ENCODE measurements at regions not wholly inside any gene's neighbourhood (a gene's known extent, or its start where the extent isn't known, plus 50 kb on each side); places are given as distances from the start of the nearest gene placed in this dataset.
"Not testable (repeated sequence)": the region's sequence is repeated elsewhere in the genome, so short reads cannot be mapped to it uniquely, and the experiment has no call there.

DNA sequence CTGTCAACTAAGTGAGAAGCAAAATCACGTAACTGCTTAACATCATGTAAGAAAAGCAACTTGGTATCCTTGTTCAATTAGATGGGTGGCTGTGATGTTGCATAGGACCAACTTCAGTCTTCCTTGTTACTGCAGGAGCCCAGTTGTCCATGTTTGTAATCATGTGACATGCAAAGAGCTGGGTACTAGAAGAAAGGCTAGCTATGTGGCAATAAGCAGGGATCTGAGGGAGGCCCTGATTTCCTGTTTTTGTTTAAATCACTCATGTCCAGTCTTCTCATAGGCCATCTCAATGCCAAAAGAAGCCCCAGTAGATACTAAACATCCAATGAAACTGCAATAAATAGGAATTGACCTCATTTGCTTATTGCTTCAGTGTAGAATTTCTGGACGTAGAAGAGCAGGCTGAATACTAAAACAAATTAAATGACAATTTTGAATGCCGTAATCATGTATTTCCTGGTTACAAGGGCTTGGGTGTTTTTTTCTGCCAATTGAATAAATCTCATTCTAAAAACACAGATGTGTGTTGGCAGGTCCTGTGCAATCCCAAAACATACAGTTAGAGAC lies 140.8 kb upstream of the ARHGAP20 start:
- no peak overlapping the region for H3K4me3 Mint-ChIP-seq (ENCODE audit: unreplicated experiment)
- no peak for TF ChIP-seq CTCF (IDR thresholded peaks at IDR 0.05; ENCODE audit: unreplicated experiment)
- no peak for DNase-seq (ENCODE audit: low spot score)
- H3K36me3 Mint-ChIP-seq (ENCODE audit: low read depth, unreplicated experiment), result no peaks in the 10 kb centered on the region
- H3K27ac Mint-ChIP-seq (ENCODE audit: unreplicated experiment), result no peak overlapping the region
- no peaks in the 10 kb centered on the region for H3K27me3 Mint-ChIP-seq (ENCODE audit: unreplicated experiment)
- H3K9me3 Mint-ChIP-seq (ENCODE audit: unreplicated experiment), result no peaks in the 10 kb centered on the region
- no peaks in the 10 kb centered on the region for H3K4me1 Mint-ChIP-seq (ENCODE audit: unreplicated experiment)

GRCh38 chr11:110850846-110851245 lies 138.6 kb upstream of the ARHGAP20 start:
- no peak for DNase-seq (ENCODE audit: low spot score)
- no peaks in the 10 kb centered on the region for H3K4me1 Mint-ChIP-seq (ENCODE audit: unreplicated experiment)
- H3K27ac Mint-ChIP-seq (ENCODE audit: unreplicated experiment), result no peak overlapping the region
- no peak for TF ChIP-seq CTCF (IDR thresholded peaks at IDR 0.05; ENCODE audit: unreplicated experiment)
- H3K4me3 Mint-ChIP-seq (ENCODE audit: unreplicated experiment), result no peak overlapping the region
- H3K27me3 Mint-ChIP-seq (ENCODE audit: unreplicated experiment), result peaks cover 2% of the 10 kb centered on the region
- no peaks in the 10 kb centered on the region for H3K36me3 Mint-ChIP-seq (ENCODE audit: low read depth, unreplicated experiment)
- H3K9me3 Mint-ChIP-seq (ENCODE audit: unreplicated experiment), result no peaks in the 10 kb centered on the region

DNA sequence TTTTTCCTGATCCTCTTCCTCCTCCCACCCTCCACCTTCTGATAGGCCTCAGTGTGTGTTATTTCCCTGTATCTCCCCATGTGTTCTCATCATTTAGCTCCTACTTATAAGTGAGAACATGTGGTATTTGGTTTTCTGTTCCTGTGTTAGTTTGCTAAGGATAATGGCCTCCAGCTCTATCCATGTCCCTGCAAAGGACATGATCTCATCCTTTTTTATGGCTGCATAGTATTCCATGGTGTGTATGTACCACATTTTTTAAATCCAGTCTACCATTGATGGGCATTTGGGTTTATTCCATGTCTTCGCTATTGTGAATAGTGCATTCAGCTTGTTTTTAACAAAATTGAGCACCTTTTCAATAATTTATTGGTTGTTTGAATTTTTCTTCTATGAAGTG lies 130.8 kb upstream of the ARHGAP20 start:
- not testable (repeated sequence) for H3K9me3 Mint-ChIP-seq (ENCODE audit: unreplicated experiment); DNase-seq (ENCODE audit: low spot score); H3K4me3 Mint-ChIP-seq (ENCODE audit: unreplicated experiment); H3K4me1 Mint-ChIP-seq (ENCODE audit: unreplicated experiment); H3K27ac Mint-ChIP-seq (ENCODE audit: unreplicated experiment); H3K27me3 Mint-ChIP-seq (ENCODE audit: unreplicated experiment); H3K36me3 Mint-ChIP-seq (ENCODE audit: low read depth, unreplicated experiment)

DNA sequence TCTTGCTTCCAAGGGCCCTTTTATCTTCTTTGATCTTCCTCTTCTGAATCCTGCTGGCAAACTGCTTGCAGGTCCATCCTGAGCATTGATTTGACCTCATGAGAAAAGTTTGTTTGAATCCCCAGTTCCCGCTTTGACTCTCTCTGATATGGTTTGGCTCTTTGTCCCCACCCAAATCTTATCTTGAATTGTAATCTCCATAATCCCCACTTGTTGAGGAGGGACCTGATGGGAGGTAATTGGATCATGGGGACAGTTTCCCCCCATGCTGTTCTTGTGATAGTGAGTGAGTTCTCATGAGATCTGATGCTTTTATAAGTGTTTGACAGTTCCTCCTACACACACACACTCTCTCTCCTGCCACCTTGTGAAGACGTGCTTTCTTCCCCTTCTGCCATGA lies 126.6 kb upstream of the ARHGAP20 start:
- no peak for TF ChIP-seq CTCF (IDR thresholded peaks at IDR 0.05; ENCODE audit: unreplicated experiment)
- no peaks in the 10 kb centered on the region for H3K9me3 Mint-ChIP-seq (ENCODE audit: unreplicated experiment)
- DNase-seq (ENCODE audit: low spot score), result no peak
- no peaks in the 10 kb centered on the region for H3K4me1 Mint-ChIP-seq (ENCODE audit: unreplicated experiment)
- H3K27ac Mint-ChIP-seq (ENCODE audit: unreplicated experiment), result no peak overlapping the region
- H3K36me3 Mint-ChIP-seq (ENCODE audit: low read depth, unreplicated experiment), result no peaks in the 10 kb centered on the region
- H3K27me3 Mint-ChIP-seq (ENCODE audit: unreplicated experiment), result no peaks in the 10 kb centered on the region
- H3K4me3 Mint-ChIP-seq (ENCODE audit: unreplicated experiment), result no peak overlapping the region

DNA sequence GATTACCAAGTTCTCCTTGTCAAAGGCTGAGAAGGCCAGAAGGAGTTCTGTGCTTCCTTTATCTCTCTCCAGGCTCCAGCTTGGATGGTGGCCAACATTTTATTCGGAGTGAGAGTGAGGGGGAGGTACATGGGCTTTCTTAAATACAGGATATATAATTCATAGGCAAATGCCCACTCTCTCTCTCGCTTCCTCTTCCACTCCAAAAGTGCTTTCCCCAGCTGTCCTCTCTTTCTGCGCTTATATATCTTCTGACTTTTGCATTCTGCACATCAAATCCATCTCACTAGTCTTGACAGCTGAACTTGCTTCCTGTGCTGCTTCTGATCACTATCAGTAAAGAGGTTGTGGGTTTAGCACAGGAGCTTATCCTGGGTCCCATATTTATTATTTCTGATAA lies 125.4 kb upstream of the ARHGAP20 start:
- Mint-ChIP-seq H3K9me3 (ENCODE audit: unreplicated experiment) (no peaks in the 10 kb centered on the region), H3K4me3 (ENCODE audit: unreplicated experiment) (no peak overlapping the region), H3K27me3 (ENCODE audit: unreplicated experiment) (no peaks in the 10 kb centered on the region), H3K36me3 (ENCODE audit: low read depth, unreplicated experiment) (no peaks in the 10 kb centered on the region), H3K27ac (ENCODE audit: unreplicated experiment) (no peak overlapping the region), H3K4me1 (ENCODE audit: unreplicated experiment) (no peaks in the 10 kb centered on the region)
- TF ChIP-seq CTCF (IDR thresholded peaks at IDR 0.05; ENCODE audit: unreplicated experiment), result no peak
- DNase-seq (ENCODE audit: low spot score), result no peak
